Stimulated activated CD4-positive, alpha-beta T cell treated with anti-CD3 and anti-CD28 coated beads, Interleukin-15, amount 100 ng/mL, for 24 hours (primary cell): ENCODE measurements at regions not wholly inside any gene's neighbourhood (a gene's known extent, or its start where the extent isn't known, plus 50 kb on each side); places are given as distances from the start of the nearest gene placed in this dataset.

Source experiments
- DNase-seq: peaks from one replicate; pipeline ENCODE4 v3.0.0-alpha.2; 2020

- DNase-seq: no peak
Observed at GRCh38 chr6:67328269-67328668, 1306.8 kb upstream of the ADGRB3 start.

- no peak for DNase-seq
Observed at GRCh38 chr6:67300430-67301040, 1334.5 kb upstream of the ADGRB3 start.

- no peak for DNase-seq
Observed at GRCh38 chr6:67292169-67292568, 1342.9 kb upstream of the ADGRB3 start.

DNA sequence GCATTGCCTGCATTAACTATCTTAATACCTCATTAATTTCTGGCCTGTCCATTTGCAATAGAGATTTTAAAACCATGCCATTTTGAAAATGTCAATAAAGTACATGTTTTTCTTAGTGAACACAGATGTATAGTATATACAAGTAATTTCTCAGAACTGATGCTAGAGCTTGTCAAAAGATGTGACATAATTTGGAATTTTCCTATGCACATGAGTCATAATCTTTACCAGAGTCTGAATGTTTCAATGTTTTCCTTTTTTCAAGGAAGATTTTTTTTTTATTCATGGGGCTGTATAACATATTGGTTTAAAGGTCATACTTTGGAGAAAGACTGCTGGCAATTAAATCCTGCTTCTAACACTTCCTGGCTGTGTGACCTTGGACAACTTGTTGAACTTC lies 1347.5 kb upstream of the ADGRB3 start:
- DNase-seq: no peak

GRCh38 chr6:67285770-67286495 lies 1349.1 kb upstream of the ADGRB3 start:
- no peak for DNase-seq

GRCh38 chr6:67277312-67277711 lies 1357.8 kb upstream of the ADGRB3 start:
- no peak for DNase-seq

- DNase-seq: no peak
Observed at GRCh38 chr6:67265996-67266921, 1368.8 kb upstream of the ADGRB3 start.

DNA sequence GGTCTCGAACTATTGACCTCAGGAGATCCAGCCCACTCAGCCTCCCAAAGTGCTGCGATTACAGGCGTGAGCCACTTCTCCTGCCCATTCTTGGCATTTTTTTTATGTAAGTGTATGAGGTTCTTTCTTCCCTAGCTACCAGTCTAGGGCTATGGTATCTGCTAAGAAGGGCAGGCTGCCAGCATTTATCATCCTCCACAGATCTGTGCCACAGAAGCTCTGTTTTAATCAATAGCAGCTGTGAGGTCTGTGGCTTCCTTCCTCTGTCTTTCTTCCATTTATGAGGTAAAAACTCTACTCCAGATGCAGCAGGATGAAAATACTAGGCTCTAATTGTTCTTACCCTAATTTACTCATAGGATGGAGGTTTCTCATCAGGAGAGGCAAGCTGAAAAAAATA lies 1382.4 kb upstream of the ADGRB3 start:
- DNase-seq: no peak

GRCh38 chr6:67248077-67248476 lies 1387.0 kb upstream of the ADGRB3 start:
- DNase-seq: no peak

DNA sequence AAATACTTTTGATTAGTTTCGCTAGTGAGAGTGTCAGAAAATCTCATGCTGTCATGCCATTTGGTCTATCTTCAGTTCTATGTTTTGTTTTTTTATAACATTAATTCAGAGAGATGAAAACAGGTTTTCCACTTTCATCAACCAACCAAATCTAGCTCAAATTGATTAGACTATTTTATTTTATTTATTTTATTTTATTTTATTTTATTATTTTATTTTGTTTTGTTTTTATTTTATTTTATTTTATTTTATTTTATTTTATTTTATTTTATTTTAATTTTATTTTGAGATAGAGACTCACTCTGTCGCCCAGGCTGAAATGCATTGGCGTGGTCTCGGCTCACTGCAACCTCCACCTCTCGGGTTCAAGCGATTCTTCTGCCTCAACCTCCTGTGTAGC lies 1391.0 kb upstream of the ADGRB3 start:
- DNase-seq: no peak

DNA sequence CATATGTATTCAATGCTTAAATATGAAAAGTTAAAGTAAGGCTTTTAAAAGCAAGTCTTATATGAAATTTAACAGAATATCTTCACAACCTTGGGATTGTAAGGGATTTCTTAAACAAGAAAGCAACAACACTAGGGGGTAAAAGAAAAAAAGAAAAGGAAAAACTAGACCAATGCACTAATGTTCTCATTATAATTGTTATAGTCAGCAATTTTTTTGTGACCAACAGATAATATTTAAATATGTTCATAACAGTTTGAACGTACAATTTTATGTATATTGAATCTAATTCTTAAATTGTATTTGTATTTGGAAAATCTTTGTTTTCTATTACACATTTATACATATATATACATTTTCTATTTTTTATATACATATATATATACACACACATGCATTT lies 1397.8 kb upstream of the ADGRB3 start:
- no peak for DNase-seq

- no peak for DNase-seq
Observed at GRCh38 chr6:67231092-67231491, 1404.0 kb upstream of the ADGRB3 start.

DNA sequence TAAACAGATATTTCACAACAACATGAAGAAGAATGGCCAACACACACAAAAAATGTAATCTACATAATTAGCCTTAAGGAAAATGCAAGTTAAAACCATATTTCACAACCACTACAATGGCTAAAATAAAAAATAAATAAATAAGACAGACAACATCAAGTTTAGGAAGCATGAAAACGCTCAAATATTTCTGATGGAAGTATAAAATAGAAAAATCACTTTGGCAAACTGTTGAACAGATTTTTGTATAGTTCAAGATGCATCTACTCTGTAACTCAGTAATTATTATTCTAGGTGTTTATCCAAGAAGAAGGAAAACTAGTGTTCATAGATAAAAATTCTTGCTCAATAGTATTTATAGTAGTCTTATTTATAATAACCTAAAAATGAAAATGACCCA lies 1410.1 kb upstream of the ADGRB3 start:
- no peak for DNase-seq

DNA sequence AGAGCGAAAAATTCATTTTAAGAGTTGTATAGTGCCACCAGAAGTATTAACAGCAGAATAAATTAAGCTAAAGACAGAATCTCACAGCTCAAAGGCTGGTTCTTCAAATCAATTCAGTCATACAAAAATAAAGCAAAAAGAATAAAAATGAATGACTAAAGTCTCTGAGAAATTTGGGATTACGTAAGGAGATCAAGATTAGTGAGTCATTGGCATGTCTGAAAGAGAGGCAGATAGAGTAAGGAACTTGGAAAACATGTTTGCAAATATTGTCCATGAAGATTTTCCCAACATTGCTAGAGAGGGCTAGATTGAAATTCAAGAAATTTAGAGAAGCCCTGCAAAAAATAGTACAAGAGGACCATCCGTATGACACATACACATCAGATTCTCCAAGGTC lies 1413.9 kb upstream of the ADGRB3 start:
- no peak for DNase-seq

GRCh38 chr6:67219346-67219745 lies 1415.7 kb upstream of the ADGRB3 start:
- no peak for DNase-seq

DNA sequence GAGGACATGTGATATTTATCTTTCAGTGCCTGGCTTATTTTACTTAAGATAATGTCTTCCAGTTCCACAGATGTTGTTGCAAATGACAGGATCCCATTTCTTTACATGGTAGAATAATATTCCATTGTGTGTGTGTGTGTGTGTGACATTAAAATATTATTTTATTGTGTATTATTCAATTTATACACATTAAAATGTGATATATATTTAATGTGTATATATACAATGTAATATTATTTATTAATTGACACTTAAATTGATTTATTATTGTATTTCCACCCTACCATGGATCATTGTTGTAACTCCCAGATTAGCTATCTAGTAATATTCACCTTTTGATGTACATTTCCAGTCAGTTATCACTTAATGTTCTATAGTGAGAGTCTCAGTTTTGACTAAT lies 1422.5 kb upstream of the ADGRB3 start:
- no peak for DNase-seq

DNA sequence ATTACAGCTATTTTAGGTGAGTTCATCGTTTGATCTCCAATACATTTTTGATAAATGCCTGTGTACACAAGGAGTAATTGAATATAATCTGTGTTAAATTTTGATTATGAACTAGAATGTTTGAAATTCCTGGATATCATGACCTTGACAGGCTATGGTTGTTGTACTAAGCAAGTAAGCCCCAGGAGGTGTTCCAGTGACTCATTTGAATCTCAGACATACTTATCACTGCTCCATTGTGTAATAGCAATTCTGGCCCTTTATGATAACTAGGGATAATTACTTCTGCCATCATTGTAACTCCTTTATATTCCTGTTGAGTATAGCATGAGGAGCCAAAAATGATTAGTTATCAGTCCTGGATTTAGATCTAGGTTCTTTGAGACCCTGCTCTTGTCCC lies 1424.6 kb upstream of the ADGRB3 start:
- DNase-seq: no peak

- DNase-seq: no peak
Observed at GRCh38 chr6:67201563-67201962, 1433.5 kb upstream of the ADGRB3 start.

DNA sequence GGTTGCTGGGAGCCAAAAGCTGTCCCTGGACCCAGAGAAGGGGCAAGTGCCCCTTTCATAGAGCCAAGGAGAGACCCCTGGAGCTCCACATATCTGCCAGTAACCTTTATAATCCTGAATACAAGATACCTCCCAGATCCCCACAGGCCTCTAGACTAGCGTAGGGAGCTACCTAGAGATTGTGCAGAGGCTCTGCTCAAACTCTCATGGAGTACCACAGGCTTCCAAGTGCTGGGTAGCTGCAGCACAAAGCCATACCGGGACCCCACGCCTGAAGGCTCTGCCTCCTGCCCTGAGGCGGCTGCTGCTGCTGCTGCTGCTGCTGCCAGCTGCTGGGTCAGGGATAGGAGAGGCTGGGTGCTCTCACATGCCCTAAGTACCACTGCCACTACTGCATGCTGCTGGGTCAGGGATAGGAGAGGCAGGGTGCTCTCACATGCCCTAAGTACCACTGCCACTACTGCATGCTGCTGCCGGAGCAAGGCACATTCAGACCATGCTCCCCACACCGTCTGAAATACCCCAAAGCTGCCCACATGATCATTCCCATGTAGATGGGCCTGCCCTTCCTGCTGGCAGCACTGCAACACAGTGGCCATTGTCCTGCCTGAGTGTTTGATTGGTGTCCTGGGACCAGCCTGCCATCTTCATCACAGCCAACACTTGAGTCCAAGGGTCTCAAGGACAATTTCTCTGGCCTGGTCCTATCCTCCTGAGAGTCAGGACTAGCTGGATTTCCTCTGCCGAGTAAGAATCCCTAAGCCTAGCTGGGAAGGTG lies 1434.3 kb upstream of the ADGRB3 start:
- no peak for DNase-seq

DNA sequence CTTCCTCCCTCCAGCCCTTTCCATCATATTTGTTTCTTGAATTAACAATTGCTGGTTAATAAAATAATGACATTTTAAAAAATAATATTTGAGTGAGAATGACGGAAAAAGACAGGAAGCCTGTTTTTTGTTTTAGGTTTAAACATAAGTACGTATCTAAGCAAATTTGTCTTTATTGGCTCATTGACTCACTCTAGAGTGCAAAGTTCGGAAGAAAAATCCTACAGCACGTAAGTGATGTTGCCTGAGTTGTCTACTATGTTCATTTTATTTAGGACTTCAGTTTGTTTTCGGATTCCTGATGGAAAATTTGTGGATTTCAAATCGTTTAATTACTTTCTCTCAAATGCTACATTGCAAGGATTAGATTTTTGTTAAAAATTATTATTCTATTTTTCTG lies 1435.7 kb upstream of the ADGRB3 start:
- DNase-seq: no peak

DNA sequence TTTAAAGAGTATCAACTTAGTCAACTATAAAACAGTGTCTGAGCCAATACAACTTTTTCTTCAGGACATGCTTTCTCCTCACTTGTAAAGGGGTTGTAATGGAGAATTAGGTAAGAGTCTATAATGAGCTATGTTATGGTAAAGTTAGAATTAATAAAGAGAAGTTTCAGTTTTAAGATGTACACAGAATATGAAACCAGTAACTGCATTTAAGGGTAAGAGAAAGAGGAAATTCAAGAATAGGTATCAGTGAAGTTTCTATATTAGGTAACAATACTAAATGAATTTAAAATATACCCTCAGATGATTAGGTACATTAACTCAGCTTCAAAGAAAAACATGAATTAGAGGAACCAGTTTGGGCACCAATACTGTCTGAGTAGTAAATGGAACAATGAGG lies 1444.3 kb upstream of the ADGRB3 start:
- no peak for DNase-seq

DNA sequence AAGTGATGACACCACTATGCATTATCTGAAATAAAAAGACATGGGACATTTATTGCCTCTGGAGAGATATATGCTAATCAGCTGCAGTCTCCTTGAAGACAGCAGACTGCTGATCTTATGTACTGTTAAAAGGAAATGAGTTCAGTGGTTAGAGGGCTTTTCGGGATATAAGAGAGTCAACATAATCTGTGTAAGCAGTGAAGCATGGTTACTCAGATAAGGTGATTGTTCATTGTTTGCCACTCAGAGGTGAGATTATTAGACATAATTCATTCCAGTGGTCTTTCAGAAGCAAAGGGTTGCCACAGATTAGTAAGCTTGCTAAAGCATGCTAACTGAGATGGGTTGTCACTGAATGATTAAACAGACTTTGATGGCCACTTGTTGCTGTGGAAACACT lies 1450.7 kb upstream of the ADGRB3 start:
- DNase-seq: no peak

DNA sequence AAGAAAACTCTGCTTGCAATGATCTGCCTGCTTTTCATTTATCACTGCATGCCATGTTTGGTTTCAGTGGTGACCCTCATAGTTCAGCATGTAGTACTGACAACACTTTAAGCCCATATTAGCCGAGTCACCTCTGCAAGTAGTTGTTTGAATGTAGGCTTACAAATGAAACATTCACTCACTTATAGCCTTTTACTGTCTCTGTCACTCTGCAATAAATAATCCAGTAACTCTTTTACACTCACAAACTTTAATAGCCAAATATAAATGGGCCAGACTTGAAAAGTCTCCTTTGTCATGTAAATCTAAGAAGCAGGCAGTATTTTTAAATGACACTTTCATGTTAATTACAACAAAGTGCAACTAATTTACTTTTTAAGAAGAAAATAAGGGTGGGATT lies 1460.0 kb upstream of the ADGRB3 start:
- no peak for DNase-seq
